ENCODE measurements at regions not wholly inside any gene's neighbourhood (a gene's known extent, or its start where the extent isn't known, plus 50 kb on each side); places are given as distances from the start of the nearest gene placed in this dataset.
A peak's percentile ranks its signal among the peaks of the same experiment; 100 is the strongest.

- DNase-seq (ENCODE audit: low read depth in 1 of 2, low spot score in 1 of 2) (no peak), FAIRE-seq (no peak), ATAC-seq (no peak)
- no peak overlapping the region for H3K4me3 ChIP-seq
- H3K27ac ChIP-seq = no peak overlapping the region
- no peak overlapping the region for H3K4me2 ChIP-seq
- WGBS (ENCODE audit: missing lambda C conversion rate) = 9% methylated on average over 3 of the region's 3 CpGs
- no peaks in the 10 kb centered on the region for H3K4me1 ChIP-seq
- POLR2A ChIA-PET = no interaction called here
- TF ChIP-seq, protein P1, sequence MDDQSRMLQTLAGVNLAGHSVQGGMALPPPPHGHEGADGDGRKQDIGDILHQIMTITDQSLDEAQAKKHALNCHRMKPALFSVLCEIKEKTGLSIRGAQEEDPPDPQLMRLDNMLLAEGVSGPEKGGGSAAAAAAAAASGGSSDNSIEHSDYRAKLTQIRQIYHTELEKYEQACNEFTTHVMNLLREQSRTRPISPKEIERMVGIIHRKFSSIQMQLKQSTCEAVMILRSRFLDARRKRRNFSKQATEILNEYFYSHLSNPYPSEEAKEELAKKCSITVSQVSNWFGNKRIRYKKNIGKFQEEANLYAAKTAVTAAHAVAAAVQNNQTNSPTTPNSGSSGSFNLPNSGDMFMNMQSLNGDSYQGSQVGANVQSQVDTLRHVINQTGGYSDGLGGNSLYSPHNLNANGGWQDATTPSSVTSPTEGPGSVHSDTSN (IDR thresholded peaks at IDR 0.05) = no peak
- TF ChIP-seq POLR2A (IDR thresholded peaks at IDR 0.05; ENCODE audit: low read length) (no peak), RAD21 (conservative IDR thresholded peaks at IDR 0.05 in 1 of 2, IDR thresholded peaks at IDR 0.05 in 1 of 2) (no peak), NFE2L2 (conservative IDR thresholded peaks at IDR 0.05; ENCODE audit: low read length) (no peak), CBX2 (IDR thresholded peaks at IDR 0.05; ENCODE audit: borderline replicate concordance, low read depth) (no peak), ZC3H11A (IDR thresholded peaks at IDR 0.05) (no peak)
- no peaks in the 10 kb centered on the region for H3K9me3 ChIP-seq
- CTCF ChIA-PET = no interaction called here
Measured at GRCh38 chr13:78836238-78836784, 177.4 kb upstream of the OBI1 start.

DNA sequence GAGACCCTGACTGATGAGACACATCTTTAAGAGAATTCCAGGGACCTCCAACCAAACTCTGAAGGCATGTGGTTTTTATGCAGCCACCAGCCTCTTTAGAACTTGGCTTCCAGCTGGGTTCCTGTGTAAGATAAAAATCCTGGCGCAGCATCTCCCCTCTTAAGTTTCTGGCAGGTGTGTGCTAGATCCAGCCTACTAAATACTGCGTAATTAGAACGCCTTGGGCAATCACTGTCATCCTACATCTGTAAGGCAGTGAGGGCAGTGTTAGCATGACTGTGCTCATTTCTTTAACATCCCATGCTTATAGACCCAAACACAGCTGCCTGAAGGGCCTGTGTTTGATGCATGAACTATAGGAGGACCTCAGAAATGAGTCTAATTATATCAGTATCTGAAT, 173.5 kb upstream of the OBI1 start:
- ATAC-seq = no peak
- 0% methylated on average over 3 of the region's 3 CpGs for WGBS (ENCODE audit: missing lambda C conversion rate)
- no peak for FAIRE-seq
- TF ChIP-seq HOXB5 (CRISPR knock-in tag; IDR thresholded peaks at IDR 0.05) (no peak), MAX (IDR thresholded peaks at IDR 0.05) (no peak), MAFK (IDR thresholded peaks at IDR 0.05; ENCODE audit: partially characterized antibody) (no peak), ZSCAN20 (CRISPR knock-in tag; IDR thresholded peaks at IDR 0.05) (no peak), EP300 (IDR thresholded peaks at IDR 0.05) (no peak), ZNF302 (CRISPR knock-in tag; IDR thresholded peaks at IDR 0.05) (no peak), POLR2AphosphoS2 (conservative IDR thresholded peaks at IDR 0.05; ENCODE audit: low read length) (no peak), RARB (CRISPR knock-in tag; IDR thresholded peaks at IDR 0.05) (no peak), TP53 (CRISPR knock-in tag; IDR thresholded peaks at IDR 0.05) (no peak)
- TF ChIP-seq, protein P2, sequence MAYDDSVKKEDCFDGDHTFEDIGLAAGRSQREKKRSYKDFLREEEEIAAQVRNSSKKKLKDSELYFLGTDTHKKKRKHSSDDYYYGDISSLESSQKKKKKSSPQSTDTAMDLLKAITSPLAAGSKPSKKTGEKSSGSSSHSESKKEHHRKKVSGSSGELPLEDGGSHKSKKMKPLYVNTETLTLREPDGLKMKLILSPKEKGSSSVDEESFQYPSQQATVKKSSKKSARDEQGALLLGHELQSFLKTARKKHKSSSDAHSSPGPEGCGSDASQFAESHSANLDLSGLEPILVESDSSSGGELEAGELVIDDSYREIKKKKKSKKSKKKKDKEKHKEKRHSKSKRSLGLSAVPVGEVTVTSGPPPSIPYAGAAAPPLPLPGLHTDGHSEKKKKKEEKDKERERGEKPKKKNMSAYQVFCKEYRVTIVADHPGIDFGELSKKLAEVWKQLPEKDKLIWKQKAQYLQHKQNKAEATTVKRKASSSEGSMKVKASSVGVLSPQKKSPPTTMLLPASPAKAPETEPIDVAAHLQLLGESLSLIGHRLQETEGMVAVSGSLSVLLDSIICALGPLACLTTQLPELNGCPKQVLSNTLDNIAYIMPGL (CRISPR knock-in tag; IDR thresholded peaks at IDR 0.05; ENCODE audit: borderline replicate concordance) = no peak
- CTCF ChIA-PET = no interaction called here
- no peak for DNase-seq (ENCODE audit: low read depth in 1 of 2, low spot score in 1 of 2)
- Histone ChIP-seq H3K27ac (no peak overlapping the region), H3K4me2 (no peak overlapping the region), H3K4me3 (no peak overlapping the region), H3K4me1 (no peaks in the 10 kb centered on the region), H3K9me3 (no peaks in the 10 kb centered on the region)
- POLR2A ChIA-PET = no interaction called here

- H3K4me3 ChIP-seq = no peak overlapping the region
- no peaks in the 10 kb centered on the region for H3K4me1 ChIP-seq
- H3K4me2 ChIP-seq = no peak overlapping the region
- TF ChIP-seq FOSB (CRISPR knock-in tag; IDR thresholded peaks at IDR 0.05) = no peak
- TF ChIP-seq, protein P3, sequence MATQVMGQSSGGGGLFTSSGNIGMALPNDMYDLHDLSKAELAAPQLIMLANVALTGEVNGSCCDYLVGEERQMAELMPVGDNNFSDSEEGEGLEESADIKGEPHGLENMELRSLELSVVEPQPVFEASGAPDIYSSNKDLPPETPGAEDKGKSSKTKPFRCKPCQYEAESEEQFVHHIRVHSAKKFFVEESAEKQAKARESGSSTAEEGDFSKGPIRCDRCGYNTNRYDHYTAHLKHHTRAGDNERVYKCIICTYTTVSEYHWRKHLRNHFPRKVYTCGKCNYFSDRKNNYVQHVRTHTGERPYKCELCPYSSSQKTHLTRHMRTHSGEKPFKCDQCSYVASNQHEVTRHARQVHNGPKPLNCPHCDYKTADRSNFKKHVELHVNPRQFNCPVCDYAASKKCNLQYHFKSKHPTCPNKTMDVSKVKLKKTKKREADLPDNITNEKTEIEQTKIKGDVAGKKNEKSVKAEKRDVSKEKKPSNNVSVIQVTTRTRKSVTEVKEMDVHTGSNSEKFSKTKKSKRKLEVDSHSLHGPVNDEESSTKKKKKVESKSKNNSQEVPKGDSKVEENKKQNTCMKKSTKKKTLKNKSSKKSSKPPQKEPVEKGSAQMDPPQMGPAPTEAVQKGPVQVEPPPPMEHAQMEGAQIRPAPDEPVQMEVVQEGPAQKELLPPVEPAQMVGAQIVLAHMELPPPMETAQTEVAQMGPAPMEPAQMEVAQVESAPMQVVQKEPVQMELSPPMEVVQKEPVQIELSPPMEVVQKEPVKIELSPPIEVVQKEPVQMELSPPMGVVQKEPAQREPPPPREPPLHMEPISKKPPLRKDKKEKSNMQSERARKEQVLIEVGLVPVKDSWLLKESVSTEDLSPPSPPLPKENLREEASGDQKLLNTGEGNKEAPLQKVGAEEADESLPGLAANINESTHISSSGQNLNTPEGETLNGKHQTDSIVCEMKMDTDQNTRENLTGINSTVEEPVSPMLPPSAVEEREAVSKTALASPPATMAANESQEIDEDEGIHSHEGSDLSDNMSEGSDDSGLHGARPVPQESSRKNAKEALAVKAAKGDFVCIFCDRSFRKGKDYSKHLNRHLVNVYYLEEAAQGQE (IDR thresholded peaks at IDR 0.05) = peak; percentile 47; the same call in 1 of the 2 replicates
- POLR2A ChIA-PET = no interaction called here
- CTCF ChIA-PET = no interaction called here
- ATAC-seq (no peak), DNase-seq (ENCODE audit: low read depth in 1 of 2, low spot score in 1 of 2) (no peak), FAIRE-seq (no peak)
- H3K27ac ChIP-seq = no peak overlapping the region
- H3K9me3 ChIP-seq = no peaks in the 10 kb centered on the region
- WGBS (ENCODE audit: missing lambda C conversion rate) = 7% methylated on average over 1 of the region's 1 CpG
Measured at GRCh38 chr13:78830508-78830907, 171.6 kb upstream of the OBI1 start.

Measured in A549 (cell line).